ENCODE measurements at regions not wholly inside any gene's neighbourhood (a gene's known extent, or its start where the extent isn't known, plus 50 kb on each side); places are given as distances from the start of the nearest gene placed in this dataset.
"Not testable (repeated sequence)": the region's sequence is repeated elsewhere in the genome, so short reads cannot be mapped to it uniquely, and the experiment has no call there.

- no peak for DNase-seq (ENCODE audit: low spot score)
These were observed 193.9 kb downstream of the ANKRD7 start for GRCh38 chr7:118418433-118418832.

GRCh38 chr7:118420888-118421287, 196.4 kb downstream of the ANKRD7 start:
- DNase-seq (ENCODE audit: low spot score) = no peak

GRCh38 chr7:118429141-118429540, 204.6 kb downstream of the ANKRD7 start:
- DNase-seq (ENCODE audit: low spot score) = no peak

- DNase-seq (ENCODE audit: low spot score) = no peak
These were observed 212.2 kb downstream of the ANKRD7 start for GRCh38 chr7:118436663-118437062.

- DNase-seq (ENCODE audit: low spot score) = not testable (repeated sequence)
These were observed 224.5 kb downstream of the ANKRD7 start for GRCh38 chr7:118449030-118449429.

GRCh38 chr7:118449797-118450567, 225.5 kb downstream of the ANKRD7 start:
- no peak for DNase-seq (ENCODE audit: low spot score)

GRCh38 chr7:118452128-118452527, 227.6 kb downstream of the ANKRD7 start:
- DNase-seq (ENCODE audit: low spot score) = no peak

- no peak for DNase-seq (ENCODE audit: low spot score)
These were observed 242.9 kb downstream of the ANKRD7 start for GRCh38 chr7:118467381-118467780.

GRCh38 chr7:118472581-118472980, 248.1 kb downstream of the ANKRD7 start:
- DNase-seq (ENCODE audit: low spot score) = no peak

- DNase-seq (ENCODE audit: low spot score) = no peak
These were observed 248.8 kb downstream of the ANKRD7 start for GRCh38 chr7:118473271-118473670.

GRCh38 chr7:118476036-118476435, 251.5 kb downstream of the ANKRD7 start:
- DNase-seq (ENCODE audit: low spot score) = no peak

- no peak for DNase-seq (ENCODE audit: low spot score)
These were observed 252.5 kb downstream of the ANKRD7 start for GRCh38 chr7:118477036-118477435.

- DNase-seq (ENCODE audit: low spot score) = no peak
These were observed 253.7 kb downstream of the ANKRD7 start for GRCh38 chr7:118478236-118478635.

GRCh38 chr7:118478931-118479330, 254.4 kb downstream of the ANKRD7 start:
- no peak for DNase-seq (ENCODE audit: low spot score)

GRCh38 chr7:118492466-118492865, 268.0 kb downstream of the ANKRD7 start:
- no peak for DNase-seq (ENCODE audit: low spot score)

- no peak for DNase-seq (ENCODE audit: low spot score)
These were observed 271.7 kb downstream of the ANKRD7 start for GRCh38 chr7:118496138-118496644.

- no peak for DNase-seq (ENCODE audit: low spot score)
These were observed 277.7 kb downstream of the ANKRD7 start for GRCh38 chr7:118502235-118502634.

GRCh38 chr7:118511146-118511545, 286.6 kb downstream of the ANKRD7 start:
- DNase-seq (ENCODE audit: low spot score) = no peak

- no peak for DNase-seq (ENCODE audit: low spot score)
These were observed 292.8 kb downstream of the ANKRD7 start for GRCh38 chr7:118517275-118517674.

GRCh38 chr7:118525020-118525419, 300.5 kb downstream of the ANKRD7 start:
- DNase-seq (ENCODE audit: low spot score) = no peak

- no peak for DNase-seq (ENCODE audit: low spot score)
These were observed 307.1 kb downstream of the ANKRD7 start for GRCh38 chr7:118531566-118531965.

- no peak for DNase-seq (ENCODE audit: low spot score)
These were observed 334.7 kb downstream of the ANKRD7 start for GRCh38 chr7:118559207-118559606.

GRCh38 chr7:118563311-118563710, 338.8 kb downstream of the ANKRD7 start:
- no peak for DNase-seq (ENCODE audit: low spot score)

GRCh38 chr7:118572604-118573003, 348.1 kb downstream of the ANKRD7 start:
- no peak for DNase-seq (ENCODE audit: low spot score)

Data from activated CD4-positive, alpha-beta T cell treated with anti-CD3 and anti-CD28 coated beads, Interleukin-2, Interleukin-4, amounts not matched to agents 100 ng/mL and 50 ng/mL, durations not matched to agents 16 hours and 8 hours (primary cell).